ENCODE measurements at regions not wholly inside any gene's neighbourhood (a gene's known extent, or its start where the extent isn't known, plus 50 kb on each side); places are given as distances from the start of the nearest gene placed in this dataset.

DNA sequence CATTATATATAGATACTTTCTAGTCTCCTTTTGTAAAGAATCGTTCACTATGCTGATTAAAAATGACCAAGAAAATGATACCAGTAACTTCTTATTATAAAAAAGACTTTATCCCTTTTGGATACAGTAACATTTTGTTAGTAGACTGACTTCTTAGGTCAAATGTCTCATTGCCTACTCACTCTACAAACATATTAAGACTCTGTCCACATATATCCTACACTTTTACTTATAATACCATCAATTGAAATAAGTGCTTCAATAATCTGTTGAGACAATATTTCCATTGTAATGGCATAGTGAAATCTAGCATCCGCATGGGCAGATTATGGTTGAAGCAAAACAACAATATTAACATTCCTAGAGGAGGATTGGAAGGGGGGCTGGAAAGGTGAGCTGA is 180.6 kb downstream of the ARL4A start:
- TF ChIP-seq ZNF274 (IDR thresholded peaks at IDR 0.05; ENCODE audit: low read depth, low read length) (no peak), YY1 (IDR thresholded peaks at IDR 0.05; ENCODE audit: insufficient read depth, insufficient read length) (no peak)
